LNCAP (cell line): ENCODE measurements at regions not wholly inside any gene's neighbourhood (a gene's known extent, or its start where the extent isn't known, plus 50 kb on each side); places are given as distances from the start of the nearest gene placed in this dataset.

Experiments
- TF ChIP-seq, protein P1 (sequence below): fragments of 450-650 bp; IDR thresholded peaks from 2 replicates; pipeline ENCODE4 v1.5.1; 2017; ENCODE audit warnings: mild to moderate bottlenecking

DNA sequence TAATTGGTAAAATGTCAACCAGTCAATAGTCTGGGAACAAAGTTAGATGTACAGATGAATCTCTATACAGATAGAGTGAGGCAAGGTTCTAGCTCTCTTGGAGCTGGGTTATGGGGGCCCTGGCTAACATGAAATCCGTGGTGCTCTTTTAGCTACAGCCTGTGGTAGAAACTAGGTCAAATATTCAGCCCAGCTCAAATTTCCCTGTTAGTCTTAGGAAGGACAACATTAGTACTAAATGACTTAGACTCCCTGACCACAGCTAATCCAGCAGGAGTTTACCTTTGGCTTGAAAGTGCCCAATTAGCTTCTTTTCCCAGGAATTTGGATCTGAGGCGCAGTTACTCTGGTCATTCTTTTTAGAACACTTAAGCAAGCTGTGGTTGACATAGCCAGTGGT is 170.5 kb downstream of the DMRTA1 start:
- TF ChIP-seq, protein P1, sequence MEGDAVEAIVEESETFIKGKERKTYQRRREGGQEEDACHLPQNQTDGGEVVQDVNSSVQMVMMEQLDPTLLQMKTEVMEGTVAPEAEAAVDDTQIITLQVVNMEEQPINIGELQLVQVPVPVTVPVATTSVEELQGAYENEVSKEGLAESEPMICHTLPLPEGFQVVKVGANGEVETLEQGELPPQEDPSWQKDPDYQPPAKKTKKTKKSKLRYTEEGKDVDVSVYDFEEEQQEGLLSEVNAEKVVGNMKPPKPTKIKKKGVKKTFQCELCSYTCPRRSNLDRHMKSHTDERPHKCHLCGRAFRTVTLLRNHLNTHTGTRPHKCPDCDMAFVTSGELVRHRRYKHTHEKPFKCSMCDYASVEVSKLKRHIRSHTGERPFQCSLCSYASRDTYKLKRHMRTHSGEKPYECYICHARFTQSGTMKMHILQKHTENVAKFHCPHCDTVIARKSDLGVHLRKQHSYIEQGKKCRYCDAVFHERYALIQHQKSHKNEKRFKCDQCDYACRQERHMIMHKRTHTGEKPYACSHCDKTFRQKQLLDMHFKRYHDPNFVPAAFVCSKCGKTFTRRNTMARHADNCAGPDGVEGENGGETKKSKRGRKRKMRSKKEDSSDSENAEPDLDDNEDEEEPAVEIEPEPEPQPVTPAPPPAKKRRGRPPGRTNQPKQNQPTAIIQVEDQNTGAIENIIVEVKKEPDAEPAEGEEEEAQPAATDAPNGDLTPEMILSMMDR = no peak

DNA sequence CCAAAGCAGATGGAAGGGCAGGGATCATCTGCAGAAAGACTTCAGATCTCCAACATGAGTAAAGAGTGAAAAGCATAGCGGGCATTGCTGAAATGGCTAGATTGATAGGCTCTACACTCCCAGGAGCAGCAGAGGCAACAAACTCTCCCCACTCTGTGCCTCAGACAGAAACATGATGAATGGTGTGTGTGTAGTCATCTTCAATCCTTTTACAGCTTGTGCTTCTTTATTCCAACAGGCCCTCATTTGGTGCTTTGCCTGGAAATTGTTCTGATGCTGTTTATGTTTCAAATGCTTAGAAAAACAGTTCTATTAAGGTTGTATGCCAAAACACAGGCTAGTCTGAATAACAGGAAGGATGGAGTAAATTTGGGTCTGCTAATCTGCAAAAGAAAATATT is 176.2 kb downstream of the DMRTA1 start:
- TF ChIP-seq, protein P1 = no peak

DNA sequence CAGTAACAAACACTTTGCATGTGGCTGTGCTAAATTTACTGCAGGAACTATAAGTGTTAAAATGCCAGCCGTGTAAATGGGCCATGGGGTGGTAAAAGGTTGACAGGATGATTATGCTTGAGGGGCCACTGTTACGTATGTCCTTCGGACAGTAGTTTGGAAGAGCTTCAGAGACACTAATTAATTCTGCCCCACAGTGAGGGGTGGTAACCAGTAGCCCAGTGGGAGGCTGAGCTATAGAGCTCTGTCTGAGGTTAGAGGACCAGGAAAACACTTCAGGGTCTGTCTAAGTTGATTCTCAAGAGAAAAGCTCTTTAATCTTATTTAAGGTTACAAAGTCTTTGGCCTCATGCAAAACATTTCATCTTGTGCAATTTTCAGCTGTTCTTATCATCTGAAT is 176.6 kb downstream of the DMRTA1 start:
- TF ChIP-seq, protein P1 = no peak

DNA sequence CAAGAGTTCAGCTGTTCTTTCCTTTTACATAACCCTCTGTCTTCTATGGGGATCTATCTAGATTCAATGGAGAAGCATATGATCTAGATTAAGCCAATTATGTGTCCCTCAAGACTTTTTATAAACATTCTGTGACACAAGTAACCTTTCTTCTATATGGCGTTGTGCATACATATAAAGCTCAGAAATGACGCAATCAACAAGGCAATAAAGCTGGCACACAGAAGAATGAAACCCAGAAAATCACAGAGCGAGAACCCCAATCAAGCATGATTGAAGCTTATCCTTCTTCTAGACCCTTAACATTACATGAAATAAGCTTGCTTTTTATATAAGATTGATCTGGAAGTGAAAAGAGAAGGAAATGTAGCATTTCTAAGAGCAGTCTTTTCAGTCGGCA is 178.9 kb downstream of the DMRTA1 start:
- TF ChIP-seq, protein P1 = no peak

DNA sequence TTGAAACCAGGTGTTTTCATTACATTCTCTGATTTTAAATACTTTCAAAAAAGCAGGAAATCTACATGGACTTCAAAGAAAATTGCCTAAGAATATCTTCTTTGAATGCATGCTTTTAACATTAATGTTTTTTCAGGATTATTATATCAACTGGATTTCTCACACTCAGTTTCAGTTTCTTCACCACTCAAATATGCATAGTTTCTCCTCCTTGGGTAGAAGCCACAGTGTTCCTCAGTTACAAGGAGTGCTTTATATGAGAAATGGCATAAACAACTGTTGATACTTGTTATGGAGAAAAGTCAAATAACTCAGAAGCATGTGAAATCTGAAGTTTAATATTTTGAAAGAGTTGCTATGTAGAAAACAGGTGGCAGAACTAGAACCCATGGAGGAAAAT is 196.9 kb downstream of the DMRTA1 start:
- TF ChIP-seq, protein P1 = no peak

DNA sequence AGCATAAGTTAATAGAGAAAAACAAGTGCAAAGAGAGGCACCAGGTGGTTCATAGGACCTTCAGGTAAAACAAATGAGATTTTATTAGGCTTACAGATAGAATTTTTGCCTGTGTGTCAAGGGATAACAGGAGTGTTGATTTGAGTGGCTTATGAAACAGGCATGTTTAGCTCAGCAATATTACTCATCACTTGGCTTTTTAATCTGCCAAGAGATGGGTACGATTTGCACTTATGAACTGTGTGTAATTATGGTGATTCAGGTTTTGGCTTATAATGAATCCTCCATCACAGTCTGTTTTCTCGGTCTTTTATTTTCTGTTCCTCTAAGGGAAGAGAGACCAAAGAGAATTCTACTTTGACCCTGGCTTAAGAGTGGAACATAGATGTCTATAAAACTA is 199.3 kb downstream of the DMRTA1 start:
- TF ChIP-seq, protein P1 = no peak

DNA sequence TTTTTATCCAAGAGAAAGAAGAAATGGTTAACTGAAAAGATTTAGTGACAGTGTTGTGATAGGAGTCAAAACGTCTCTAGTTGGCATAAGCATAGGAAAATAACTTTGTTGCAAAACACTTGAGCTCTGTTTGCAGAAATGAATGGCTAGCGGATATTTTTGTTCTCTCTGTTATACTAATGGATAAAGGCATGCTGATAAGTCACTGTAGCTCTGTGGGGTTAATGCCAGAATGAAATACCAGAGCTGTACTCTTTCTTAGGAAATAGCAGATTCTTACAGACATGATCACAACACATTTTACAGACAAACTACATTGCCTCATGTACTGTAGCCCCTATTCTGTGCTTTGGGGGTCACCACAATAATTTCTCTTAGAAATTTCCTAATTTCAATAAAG is 202.8 kb downstream of the DMRTA1 start:
- TF ChIP-seq, protein P1 = no peak

DNA sequence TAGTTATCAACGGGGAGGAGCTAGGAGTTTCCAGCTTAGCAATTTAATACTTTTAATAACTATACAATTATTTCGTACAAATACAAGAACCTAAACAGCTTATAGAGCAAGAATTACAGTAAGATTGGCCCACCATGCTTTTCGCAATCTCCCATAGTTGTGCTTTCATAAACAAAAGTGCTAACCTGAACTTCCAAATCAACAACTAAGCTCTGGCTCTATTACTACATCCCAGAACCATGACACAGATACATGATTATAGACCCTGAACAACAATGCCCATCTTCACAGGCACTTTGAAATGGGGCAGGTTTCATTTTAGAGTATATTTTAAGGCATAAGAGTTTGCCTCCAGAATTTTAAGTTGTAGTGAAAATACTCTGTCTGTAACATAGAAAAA is 203.5 kb downstream of the DMRTA1 start:
- TF ChIP-seq, protein P1 = no peak
